NT2/D1 (cell line): ENCODE measurements at regions not wholly inside any gene's neighbourhood (a gene's known extent, or its start where the extent isn't known, plus 50 kb on each side); places are given as distances from the start of the nearest gene placed in this dataset.

Source experiments
- YY1 ChIP-seq: IDR thresholded peaks from 2 replicates; pipeline ENCODE4 v1.6.1; 2011; ENCODE audit not compliant: insufficient read length, insufficient read depth
- ZNF274 ChIP-seq: IDR thresholded peaks from 2 replicates; pipeline ENCODE4 v1.6.1; 2011; ENCODE audit warnings: mild to moderate bottlenecking, low read depth, low read length

GRCh38 chr14:104350463-104351185 lies 212.2 kb downstream of the KIF26A start:
- TF ChIP-seq YY1: no peak
- TF ChIP-seq ZNF274: no peak
